ENCODE measurements at regions not wholly inside any gene's neighbourhood (a gene's known extent, or its start where the extent isn't known, plus 50 kb on each side); places are given as distances from the start of the nearest gene placed in this dataset.

GRCh38 chr5:6182271-6182815 is 196.0 kb downstream of the MED10 start:
- Histone ChIP-seq H3K27ac (ENCODE audit: poor library complexity, severe bottlenecking) (no peak overlapping the region), H3K4me3 (ENCODE audit: severe bottlenecking) (no peak overlapping the region), H3K9me3 (ENCODE audit: severe bottlenecking) (no peaks in the 10 kb centered on the region), H3K4me1 (ENCODE audit: insufficient read depth, poor library complexity, severe bottlenecking) (no peaks in the 10 kb centered on the region), H3K27me3 (ENCODE audit: insufficient read depth, poor library complexity, severe bottlenecking) (no peaks in the 10 kb centered on the region), H3K36me3 (ENCODE audit: low read depth) (no peaks in the 10 kb centered on the region)
- ATAC-seq (ENCODE audit: low read depth) (no peak), DNase-seq (ENCODE audit: low spot score) (no peak)
- no peak for TF ChIP-seq CTCF (IDR thresholded peaks at IDR 0.05; ENCODE audit: poor library complexity, severe bottlenecking)

- Histone ChIP-seq H3K4me1 (ENCODE audit: insufficient read depth, poor library complexity, severe bottlenecking) (no peaks in the 10 kb centered on the region), H3K27ac (ENCODE audit: poor library complexity, severe bottlenecking) (no peak overlapping the region), H3K27me3 (ENCODE audit: insufficient read depth, poor library complexity, severe bottlenecking) (no peaks in the 10 kb centered on the region), H3K36me3 (ENCODE audit: low read depth) (no peaks in the 10 kb centered on the region), H3K4me3 (ENCODE audit: severe bottlenecking) (no peak overlapping the region), H3K9me3 (ENCODE audit: severe bottlenecking) (no peaks in the 10 kb centered on the region)
- ATAC-seq (ENCODE audit: low read depth) (no peak), DNase-seq (ENCODE audit: low spot score) (no peak)
- TF ChIP-seq CTCF (IDR thresholded peaks at IDR 0.05; ENCODE audit: poor library complexity, severe bottlenecking) = no peak
Measured at GRCh38 chr5:6181871-6182270, 196.5 kb downstream of the MED10 start.

DNA sequence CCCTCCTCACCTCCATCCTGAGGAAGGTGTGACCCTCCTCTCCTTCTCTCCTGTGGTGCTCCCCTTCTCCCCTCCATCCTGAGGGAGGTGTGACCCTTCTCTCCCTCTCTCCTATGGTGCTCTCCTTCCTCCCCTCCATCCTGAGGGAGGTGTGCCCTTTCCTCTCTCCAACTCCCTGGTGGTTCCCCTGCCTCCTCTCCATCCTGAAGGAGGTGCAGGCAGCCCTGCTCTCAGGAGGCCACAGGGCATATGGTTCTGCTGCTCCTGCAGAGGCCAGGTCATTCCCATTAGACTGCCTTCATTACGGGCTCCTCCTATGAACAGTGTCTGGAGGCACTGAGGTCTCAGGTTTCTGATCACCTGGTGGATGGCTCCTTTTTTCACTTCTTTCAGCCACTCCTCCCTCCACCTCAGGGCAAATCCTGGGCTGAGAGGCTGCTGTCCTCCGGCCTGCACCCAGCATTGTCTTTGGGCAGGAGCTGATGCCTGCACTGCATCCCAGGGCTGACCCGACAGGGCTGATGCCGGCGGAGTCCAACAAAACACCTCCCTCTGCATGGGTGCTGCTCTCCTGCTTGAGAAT is 197.1 kb downstream of the MED10 start:
- no peak for DNase-seq (ENCODE audit: low spot score)
- no peaks in the 10 kb centered on the region for H3K4me1 ChIP-seq (ENCODE audit: insufficient read depth, poor library complexity, severe bottlenecking)
- TF ChIP-seq CTCF (IDR thresholded peaks at IDR 0.05; ENCODE audit: poor library complexity, severe bottlenecking) = no peak
- H3K4me3 ChIP-seq (ENCODE audit: severe bottlenecking) = no peak overlapping the region
- ATAC-seq (ENCODE audit: low read depth) = peak; percentile 73
- H3K36me3 ChIP-seq (ENCODE audit: low read depth) = no peaks in the 10 kb centered on the region
- no peak overlapping the region for H3K27ac ChIP-seq (ENCODE audit: poor library complexity, severe bottlenecking)
- H3K27me3 ChIP-seq (ENCODE audit: insufficient read depth, poor library complexity, severe bottlenecking) = no peaks in the 10 kb centered on the region
- H3K9me3 ChIP-seq (ENCODE audit: severe bottlenecking) = no peaks in the 10 kb centered on the region

GRCh38 chr5:6180231-6180872 is 198.0 kb downstream of the MED10 start:
- Histone ChIP-seq H3K36me3 (ENCODE audit: low read depth) (no peaks in the 10 kb centered on the region), H3K27me3 (ENCODE audit: insufficient read depth, poor library complexity, severe bottlenecking) (no peaks in the 10 kb centered on the region), H3K4me3 (ENCODE audit: severe bottlenecking) (no peak overlapping the region), H3K27ac (ENCODE audit: poor library complexity, severe bottlenecking) (no peak overlapping the region), H3K4me1 (ENCODE audit: insufficient read depth, poor library complexity, severe bottlenecking) (no peaks in the 10 kb centered on the region), H3K9me3 (ENCODE audit: severe bottlenecking) (no peaks in the 10 kb centered on the region)
- no peak for ATAC-seq (ENCODE audit: low read depth)
- TF ChIP-seq CTCF (IDR thresholded peaks at IDR 0.05; ENCODE audit: poor library complexity, severe bottlenecking) = no peak
- DNase-seq (ENCODE audit: low spot score) = no peak
